SIG-M5 treated with dmso at 0.1 percent for 504 hours (cell line): ENCODE measurements at regions not wholly inside any gene's neighbourhood (a gene's known extent, or its start where the extent isn't known, plus 50 kb on each side); places are given as distances from the start of the nearest gene placed in this dataset.

ENCODE experiments used
- DNase-seq: peaks from one replicate; lab custom pipeline; 2025; ENCODE audit not compliant: unreplicated experiment; lab: John Stamatoyannopoulos, UW

DNA sequence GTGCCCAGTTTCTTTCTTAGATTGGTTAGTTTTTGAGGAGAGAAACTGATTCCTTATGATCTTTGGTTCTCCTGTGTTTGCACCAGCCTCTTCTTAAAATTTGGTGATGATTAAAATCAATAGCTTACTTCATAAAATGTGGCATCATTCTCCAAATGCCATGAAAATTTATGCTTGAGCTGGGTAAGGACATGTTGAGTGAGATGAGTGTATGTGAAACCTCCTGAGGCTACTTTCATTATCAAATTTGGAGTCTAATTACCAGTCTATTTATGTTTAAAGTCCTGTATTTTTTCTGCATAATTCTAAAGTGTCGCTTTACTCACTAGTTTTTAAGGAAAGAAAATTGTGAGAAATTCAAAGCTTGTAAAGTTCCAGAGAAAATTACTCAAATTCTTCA lies 102.1 kb downstream of the DIPK2A start:
- no peak for DNase-seq

DNA sequence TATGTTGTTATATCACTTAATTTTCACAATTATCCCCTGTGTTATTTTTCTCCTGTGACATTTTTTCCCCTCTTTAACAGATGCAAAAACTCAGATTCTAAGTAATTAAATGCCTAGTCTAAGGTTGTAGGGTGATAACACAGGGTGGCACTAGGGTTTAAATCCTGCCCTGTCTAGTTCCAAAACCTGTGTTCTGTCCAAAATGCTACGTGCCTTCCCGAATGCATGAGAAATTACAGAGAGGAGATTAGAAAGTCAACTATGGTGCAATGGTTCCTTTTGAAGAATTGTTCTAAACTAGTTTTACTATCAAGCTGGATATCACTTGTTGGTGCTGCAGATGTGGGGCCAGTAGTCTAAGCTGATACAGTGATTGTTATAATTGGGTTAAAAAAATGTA lies 108.0 kb downstream of the DIPK2A start:
- DNase-seq, result no peak

- DNase-seq, result no peak
Measured at GRCh38 chr3:144084929-144085328, 113.3 kb downstream of the DIPK2A start.

GRCh38 chr3:144085964-144086363 lies 114.3 kb downstream of the DIPK2A start:
- DNase-seq, result peak; percentile 57

- DNase-seq, result no peak
Measured at GRCh38 chr3:144096016-144096415, 124.4 kb downstream of the DIPK2A start.

DNA sequence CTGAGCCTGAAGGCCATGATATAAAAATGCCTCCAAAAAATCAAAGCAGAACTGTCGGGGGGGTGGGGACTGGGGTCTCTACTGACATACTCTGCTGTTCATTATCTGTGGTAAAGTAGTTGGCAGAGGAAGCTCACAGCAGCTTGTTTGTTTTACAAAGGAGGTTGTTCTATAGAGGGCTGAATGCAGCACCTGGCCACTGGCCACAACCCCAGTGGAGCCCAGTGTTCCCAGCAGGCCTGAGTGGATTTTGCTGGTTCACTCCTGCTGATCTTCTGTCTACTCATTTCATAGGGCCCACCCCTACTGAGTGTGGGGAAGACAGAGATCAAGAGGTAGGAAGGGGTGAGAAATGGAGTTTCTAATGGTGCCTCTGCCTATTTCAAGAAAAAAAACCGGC lies 125.5 kb downstream of the DIPK2A start:
- no peak for DNase-seq

GRCh38 chr3:144098691-144099090 lies 127.1 kb downstream of the DIPK2A start:
- DNase-seq, result no peak

DNA sequence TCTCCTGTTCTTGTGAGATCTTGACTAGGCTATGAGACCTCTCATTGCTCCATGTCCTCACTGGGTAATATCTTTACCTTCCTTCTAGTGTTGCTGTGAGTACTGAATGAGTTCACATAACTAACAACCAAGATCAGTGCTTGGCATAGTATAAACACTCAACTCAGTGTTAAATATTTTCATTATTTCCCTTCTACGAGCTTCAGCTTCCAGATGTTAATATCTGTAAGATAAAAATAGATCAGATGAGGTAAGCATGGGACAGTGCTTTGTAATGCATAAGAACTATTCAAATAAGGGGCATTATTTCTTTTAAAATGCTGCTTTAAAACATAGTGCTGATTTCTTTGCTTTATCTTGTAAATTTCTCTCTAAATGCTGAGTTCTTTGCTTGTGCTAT lies 130.8 kb downstream of the DIPK2A start:
- DNase-seq, result no peak

DNA sequence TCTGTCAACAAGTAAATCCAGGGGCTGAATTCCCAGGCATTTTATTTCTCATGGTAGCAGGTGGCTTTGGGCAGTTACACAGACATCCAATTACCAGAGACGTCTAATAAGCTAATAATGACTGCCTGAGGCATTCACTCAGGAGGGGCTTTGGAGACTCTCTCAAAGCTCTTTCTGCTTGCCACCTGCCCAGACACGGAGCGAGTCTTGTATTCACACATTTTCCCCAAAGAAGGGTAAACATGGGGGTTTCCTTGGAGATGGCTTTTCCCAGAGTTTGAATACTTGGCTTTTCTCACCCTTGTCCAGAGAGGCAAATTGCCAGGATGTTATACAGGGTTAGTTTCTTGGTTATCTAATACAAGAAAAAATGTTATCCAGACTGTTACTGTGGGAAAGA lies 132.6 kb downstream of the DIPK2A start:
- DNase-seq, result no peak

DNA sequence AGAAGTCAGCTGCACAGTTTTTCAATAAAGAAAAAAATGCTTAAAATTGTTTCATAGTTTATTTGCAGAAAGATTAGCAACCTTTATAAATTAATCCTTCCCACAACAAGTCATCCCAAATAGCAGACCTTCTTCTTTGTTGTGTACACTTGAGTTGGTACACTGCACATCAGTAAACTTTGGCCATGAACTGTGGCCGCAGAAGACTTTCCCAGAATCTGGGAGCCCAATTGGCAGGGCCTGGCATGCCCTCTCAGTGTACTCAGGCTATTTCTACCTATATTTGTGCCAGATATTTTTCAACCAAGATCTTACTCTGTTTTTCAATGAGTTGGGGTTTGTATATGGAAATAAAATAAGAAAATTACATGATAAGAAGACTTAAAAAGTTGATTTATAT lies 133.1 kb downstream of the DIPK2A start:
- DNase-seq, result no peak

DNA sequence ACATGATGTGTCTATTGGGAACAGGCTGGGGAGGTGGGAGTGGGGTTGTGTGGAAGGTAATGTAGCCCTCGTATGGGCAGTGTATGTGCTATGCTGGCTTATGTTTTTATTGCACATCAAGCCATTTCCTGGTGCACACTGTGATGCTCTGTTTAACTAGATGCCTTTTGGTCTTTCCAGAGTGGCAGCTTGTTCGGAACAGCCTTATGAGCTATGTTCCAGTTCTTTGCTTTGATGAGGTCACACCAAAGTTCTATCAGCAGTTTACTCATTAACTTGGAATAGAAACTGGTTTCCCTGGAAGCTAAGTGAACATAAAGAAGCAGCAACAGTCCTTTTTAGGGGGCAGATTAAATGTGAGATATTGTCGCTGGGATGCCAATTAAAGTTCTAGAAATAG lies 133.9 kb downstream of the DIPK2A start:
- DNase-seq, result no peak

GRCh38 chr3:144106970-144107369 lies 135.3 kb downstream of the DIPK2A start:
- no peak for DNase-seq

- no peak for DNase-seq
Measured at GRCh38 chr3:144107923-144108322, 136.3 kb downstream of the DIPK2A start.

GRCh38 chr3:144109944-144110343 lies 138.3 kb downstream of the DIPK2A start:
- DNase-seq, result no peak

DNA sequence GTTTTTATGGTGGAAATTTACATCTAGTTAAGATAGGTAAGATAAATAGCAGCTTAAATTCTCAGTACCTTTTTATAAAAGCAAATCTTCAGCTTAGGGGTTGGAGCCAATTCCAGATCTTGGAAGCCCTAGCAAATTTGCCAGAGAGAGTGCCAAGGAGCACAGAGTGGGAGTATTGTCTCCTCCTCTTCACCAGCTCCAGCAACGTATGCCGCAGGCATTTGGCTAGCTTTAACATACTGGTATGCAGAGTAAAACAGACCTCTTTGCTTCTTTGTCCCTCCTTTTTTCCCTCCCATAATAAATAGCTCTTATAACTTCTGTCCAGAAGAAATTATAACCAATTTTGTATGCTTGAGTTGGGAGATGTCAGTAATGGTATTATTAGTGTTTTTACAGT lies 140.4 kb downstream of the DIPK2A start:
- no peak for DNase-seq

- DNase-seq, result no peak
Measured at GRCh38 chr3:144112437-144112836, 140.8 kb downstream of the DIPK2A start.

GRCh38 chr3:144114767-144115166 lies 143.1 kb downstream of the DIPK2A start:
- no peak for DNase-seq

GRCh38 chr3:144119633-144120032 lies 148.0 kb downstream of the DIPK2A start:
- no peak for DNase-seq

DNA sequence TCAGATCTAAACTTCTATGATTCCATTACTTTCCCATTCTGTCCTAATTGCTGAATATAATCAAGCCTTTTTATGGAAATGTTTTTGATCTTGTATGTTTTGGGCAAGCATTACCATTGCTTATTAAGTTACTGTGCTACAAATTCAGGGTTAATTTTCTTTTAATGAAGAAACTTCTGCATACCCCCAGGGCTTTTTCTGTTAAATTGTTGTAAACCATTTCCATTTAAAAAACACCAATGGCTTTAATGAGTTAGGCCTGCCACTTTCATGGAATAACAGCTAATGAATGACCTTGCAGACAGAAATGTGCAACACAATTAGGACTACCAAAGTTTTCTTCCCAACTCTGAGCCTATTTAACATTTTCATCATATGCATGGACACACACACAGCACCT lies 150.0 kb downstream of the DIPK2A start:
- DNase-seq, result no peak

DNA sequence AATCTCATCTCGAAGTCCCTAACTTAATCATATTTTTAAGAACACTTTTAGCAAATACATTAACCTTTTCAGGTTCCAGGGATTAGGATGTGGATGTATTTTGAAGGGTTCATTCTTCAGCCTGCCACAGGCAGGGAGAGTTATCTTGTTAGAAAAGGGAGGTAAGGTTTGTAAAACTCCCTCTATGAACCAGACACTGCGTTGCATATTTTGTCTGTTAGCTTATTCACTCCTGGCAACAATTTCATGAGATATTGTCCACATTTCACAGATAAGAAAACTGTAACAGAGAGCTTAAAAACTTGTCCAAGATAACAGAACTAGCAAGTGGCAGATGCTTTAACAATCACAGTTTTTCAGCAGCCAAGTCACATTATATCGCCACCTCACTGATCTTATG lies 155.4 kb downstream of the DIPK2A start:
- no peak for DNase-seq

DNA sequence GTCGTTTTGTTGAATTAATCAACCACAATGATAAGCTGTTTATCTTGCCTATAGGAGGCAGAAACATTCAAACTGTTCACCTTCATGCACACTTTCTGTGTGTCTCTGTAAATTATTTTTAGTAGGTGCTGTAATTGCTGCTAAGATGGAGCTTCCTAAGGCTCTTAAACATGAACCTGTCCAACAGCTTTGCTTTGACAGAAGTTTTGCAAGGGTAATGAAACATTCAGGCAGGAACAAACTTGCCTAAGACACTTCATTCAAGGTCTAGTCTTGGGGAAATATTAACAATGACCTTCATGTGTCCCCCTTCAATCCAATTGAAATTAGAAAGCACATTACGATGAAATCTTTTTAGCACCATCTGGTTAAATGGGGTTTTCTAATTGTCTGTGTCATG lies 156.1 kb downstream of the DIPK2A start:
- no peak for DNase-seq

DNA sequence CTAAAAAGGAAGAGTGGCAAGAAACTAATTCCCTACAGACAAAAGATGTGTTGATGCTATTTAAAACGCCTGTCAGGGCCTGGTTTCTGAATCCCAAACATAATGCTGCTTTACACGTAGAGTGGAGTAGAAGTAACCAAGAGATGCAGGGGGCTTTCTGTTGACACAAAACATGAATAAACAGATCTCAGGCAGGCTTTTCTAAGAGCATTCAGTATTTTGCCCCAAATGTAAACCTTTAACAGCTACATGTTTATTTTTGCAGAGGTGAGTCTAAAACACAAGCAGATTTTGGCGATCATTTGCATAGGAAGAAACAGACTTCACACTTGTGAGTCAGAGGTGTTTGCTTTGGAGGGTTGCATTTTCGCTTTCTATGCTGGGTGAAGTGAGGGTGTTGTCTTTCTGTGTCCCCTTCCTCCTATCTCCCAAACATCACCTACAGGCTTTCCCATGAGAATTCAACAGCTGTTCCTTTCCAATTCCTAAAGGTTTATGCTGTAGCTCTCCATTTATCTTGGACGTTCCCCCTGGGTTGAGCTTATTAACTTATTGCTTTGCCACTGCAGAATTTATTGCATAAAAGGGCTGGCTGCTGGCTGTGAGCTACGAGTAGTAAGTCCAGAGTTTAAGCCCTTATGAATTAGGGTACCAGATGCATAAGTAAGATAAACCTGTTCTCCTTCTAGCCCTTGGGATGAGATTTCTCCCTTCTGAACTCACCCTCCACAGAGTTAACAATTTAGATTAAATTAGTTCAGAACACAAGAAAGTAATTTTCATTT lies 156.7 kb downstream of the DIPK2A start:
- no peak for DNase-seq

GRCh38 chr3:144129536-144130214 lies 158.1 kb downstream of the DIPK2A start:
- DNase-seq, result no peak
